ENCODE measurements at regions not wholly inside any gene's neighbourhood (a gene's known extent, or its start where the extent isn't known, plus 50 kb on each side); places are given as distances from the start of the nearest gene placed in this dataset.
"Not testable (repeated sequence)": the region's sequence is repeated elsewhere in the genome, so short reads cannot be mapped to it uniquely, and the experiment has no call there.

- DNase-seq, result no peak
These were observed 280.1 kb downstream of the PTH2R start for GRCh38 chr2:208686665-208687064.

- not testable (repeated sequence) for DNase-seq
These were observed 281.1 kb downstream of the PTH2R start for GRCh38 chr2:208687720-208688119.

GRCh38 chr2:208698114-208698513 is 291.5 kb downstream of the PTH2R start:
- no peak for DNase-seq

- no peak for DNase-seq
These were observed 301.9 kb downstream of the PTH2R start for GRCh38 chr2:208708486-208708885.

- no peak for DNase-seq
These were observed 305.0 kb downstream of the PTH2R start for GRCh38 chr2:208711598-208711997.

- DNase-seq, result no peak
These were observed 306.6 kb downstream of the PTH2R start for GRCh38 chr2:208713066-208713745.

- DNase-seq, result no peak
These were observed 312.2 kb downstream of the PTH2R start for GRCh38 chr2:208718828-208719227.

- DNase-seq, result no peak
These were observed 316.1 kb downstream of the PTH2R start for GRCh38 chr2:208722731-208723130.

GRCh38 chr2:208725280-208725679 is 318.7 kb downstream of the PTH2R start:
- DNase-seq, result no peak

- no peak for DNase-seq
These were observed 319.6 kb downstream of the PTH2R start for GRCh38 chr2:208726242-208726641.

- DNase-seq, result not testable (repeated sequence)
These were observed 345.2 kb downstream of the PTH2R start for GRCh38 chr2:208751663-208752415.

GRCh38 chr2:208757364-208757763 is 350.8 kb downstream of the PTH2R start:
- DNase-seq, result no peak

- not testable (repeated sequence) for DNase-seq
These were observed 366.5 kb downstream of the PTH2R start for GRCh38 chr2:208773074-208773473.

GRCh38 chr2:208781166-208781565 is 374.6 kb downstream of the PTH2R start:
- DNase-seq, result no peak

GRCh38 chr2:208782097-208782496 is 375.5 kb downstream of the PTH2R start:
- DNase-seq, result no peak

- no peak for DNase-seq
These were observed 376.6 kb downstream of the PTH2R start for GRCh38 chr2:208783184-208783583.

- not testable (repeated sequence) for DNase-seq
These were observed 378.2 kb downstream of the PTH2R start for GRCh38 chr2:208784774-208785173.

- DNase-seq, result no peak
These were observed 384.7 kb downstream of the PTH2R start for GRCh38 chr2:208791257-208791656.

- DNase-seq, result no peak
These were observed 386.2 kb downstream of the PTH2R start for GRCh38 chr2:208792766-208793165.

- DNase-seq, result no peak
These were observed 386.8 kb downstream of the PTH2R start for GRCh38 chr2:208793434-208793833.

GRCh38 chr2:208794288-208794975 is 387.8 kb downstream of the PTH2R start:
- DNase-seq, result no peak

- DNase-seq, result no peak
These were observed 392.1 kb downstream of the PTH2R start for GRCh38 chr2:208798698-208799097.

- DNase-seq, result no peak
These were observed 392.8 kb downstream of the PTH2R start for GRCh38 chr2:208799397-208799796.

All from renal pelvis (tissue), 1 donor.